Endodermal cell (in vitro differentiated cells): ENCODE measurements at regions not wholly inside any gene's neighbourhood (a gene's known extent, or its start where the extent isn't known, plus 50 kb on each side); places are given as distances from the start of the nearest gene placed in this dataset.

Experiments used
- DNase-seq: peaks from one replicate; pipeline ENCODE4 v3.0.0-alpha.2; 2017
- H3K27ac ChIP-seq: 2 replicates; pipeline ENCODE4 v1.5.1; 2013; ENCODE audit warnings: mild to moderate bottlenecking, low read depth, low read length, moderate library complexity
- H3K27me3 ChIP-seq: 2 replicates; pipeline ENCODE4 v1.6.1; 2013; ENCODE audit warnings: mild to moderate bottlenecking, low read length, moderate library complexity; ENCODE audit not compliant: insufficient read depth, control insufficient read depth, poor library complexity, severe bottlenecking
- H3K36me3 ChIP-seq: 2 replicates; pipeline ENCODE4 v1.7.0; 2013; ENCODE audit warnings: mild to moderate bottlenecking, low read length, moderate library complexity; ENCODE audit not compliant: control insufficient read depth, insufficient read depth
- H3K4me1 ChIP-seq: one replicate; pipeline ENCODE4 v1.7.0; 2013; ENCODE audit warnings: low read length; ENCODE audit not compliant: control insufficient read depth, insufficient read depth
- H3K4me3 ChIP-seq: 2 replicates; pipeline ENCODE4 v1.5.1; 2013; ENCODE audit warnings: mild to moderate bottlenecking, low read length, moderate library complexity
- H3K9ac ChIP-seq: 2 replicates; pipeline ENCODE4 v1.6.1; 2013; ENCODE audit warnings: mild to moderate bottlenecking, low read length, moderate library complexity; ENCODE audit not compliant: poor library complexity, severe bottlenecking; ENCODE audit errors: extremely low read depth
- H3K9me3 ChIP-seq: 2 replicates; pipeline ENCODE4 v1.6.1; 2013; ENCODE audit warnings: mild to moderate bottlenecking, low read length, moderate library complexity; ENCODE audit not compliant: control insufficient read depth
- H3K27ac Mint-ChIP-seq: 2 replicates; pipeline ENCODE4 v1.8.0; 2020; ENCODE audit warnings: mixed read lengths
- H3K27me3 Mint-ChIP-seq: 2 replicates; pipeline ENCODE4 v1.8.0; 2021; ENCODE audit warnings: mild to moderate bottlenecking, mixed read lengths; ENCODE audit not compliant: insufficient read depth
- H3K36me3 Mint-ChIP-seq: 2 replicates; pipeline ENCODE4 v1.8.0; 2020; ENCODE audit warnings: low read depth, mixed read lengths
- H3K4me1 Mint-ChIP-seq: 2 replicates; pipeline ENCODE4 v1.8.0; 2020; ENCODE audit warnings: mixed read lengths
- H3K4me3 Mint-ChIP-seq: 2 replicates; pipeline ENCODE4 v1.8.0; 2020; ENCODE audit warnings: mild to moderate bottlenecking, moderate library complexity, mixed read lengths
- H3K9me3 Mint-ChIP-seq: 2 replicates; pipeline ENCODE4 v1.8.0; 2020; ENCODE audit warnings: mild to moderate bottlenecking, mixed read lengths
- whole genome bisulfite sequencing, 2 experiments: methylation state at CpG; one replicate each; pipeline versions ENCODE4 v1.1.5 to v1.1.7; 2013; ENCODE audit warnings: missing lambda C conversion rate in 2 of 2, mixed read lengths in 1 of 2; ENCODE audit not compliant: insufficient coverage in 1 of 2, insufficient read length in 1 of 2; 5-methylcytosine and 5-hydroxymethylcytosine counted together
- TF ChIP-seq, protein P1 (sequence below): fragments of 200-600 bp; sonication (generic); conservative IDR thresholded peaks from 2 replicates; pipeline ENCODE4 v1.5.0; 2021; ENCODE audit warnings: antibody characterized with exemption, mild to moderate bottlenecking

DNA sequence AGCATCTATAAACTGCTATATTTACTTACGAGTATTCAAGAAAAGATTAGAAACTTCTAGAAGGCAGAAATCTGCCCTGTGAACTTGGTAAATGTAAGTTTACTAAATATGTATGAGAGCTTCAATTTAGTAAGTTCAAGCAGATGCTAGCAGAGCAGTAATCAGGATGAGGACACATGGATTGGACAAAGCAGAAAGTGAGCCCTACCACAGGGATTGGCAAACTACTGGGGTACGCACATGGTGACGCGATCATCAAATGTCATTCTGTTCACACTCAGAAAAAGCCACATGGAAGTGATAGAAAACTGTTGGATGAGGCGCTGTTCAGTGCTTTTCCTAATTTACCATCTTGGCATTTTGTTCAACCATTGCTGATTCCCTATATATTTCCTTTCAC, 360.2 kb upstream of the ZNF385D start:
- no peaks in the 10 kb centered on the region for H3K27me3 ChIP-seq
- TF ChIP-seq, protein P1, sequence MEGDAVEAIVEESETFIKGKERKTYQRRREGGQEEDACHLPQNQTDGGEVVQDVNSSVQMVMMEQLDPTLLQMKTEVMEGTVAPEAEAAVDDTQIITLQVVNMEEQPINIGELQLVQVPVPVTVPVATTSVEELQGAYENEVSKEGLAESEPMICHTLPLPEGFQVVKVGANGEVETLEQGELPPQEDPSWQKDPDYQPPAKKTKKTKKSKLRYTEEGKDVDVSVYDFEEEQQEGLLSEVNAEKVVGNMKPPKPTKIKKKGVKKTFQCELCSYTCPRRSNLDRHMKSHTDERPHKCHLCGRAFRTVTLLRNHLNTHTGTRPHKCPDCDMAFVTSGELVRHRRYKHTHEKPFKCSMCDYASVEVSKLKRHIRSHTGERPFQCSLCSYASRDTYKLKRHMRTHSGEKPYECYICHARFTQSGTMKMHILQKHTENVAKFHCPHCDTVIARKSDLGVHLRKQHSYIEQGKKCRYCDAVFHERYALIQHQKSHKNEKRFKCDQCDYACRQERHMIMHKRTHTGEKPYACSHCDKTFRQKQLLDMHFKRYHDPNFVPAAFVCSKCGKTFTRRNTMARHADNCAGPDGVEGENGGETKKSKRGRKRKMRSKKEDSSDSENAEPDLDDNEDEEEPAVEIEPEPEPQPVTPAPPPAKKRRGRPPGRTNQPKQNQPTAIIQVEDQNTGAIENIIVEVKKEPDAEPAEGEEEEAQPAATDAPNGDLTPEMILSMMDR, result no peak
- peaks cover 2% of the 10 kb centered on the region for H3K27me3 Mint-ChIP-seq
- no peaks in the 10 kb centered on the region for H3K9me3 ChIP-seq
- DNase-seq, result no peak
- H3K9me3 Mint-ChIP-seq, result no peaks in the 10 kb centered on the region
- no peaks in the 10 kb centered on the region for H3K4me1 ChIP-seq
- H3K4me3 Mint-ChIP-seq, result no peak overlapping the region
- 74 to 77% methylated on average over 5 of the region's 5 CpGs for whole genome bisulfite sequencing, 2 experiments
- no peak overlapping the region for H3K27ac ChIP-seq
- H3K27ac Mint-ChIP-seq, result no peak overlapping the region
- H3K9ac ChIP-seq, result no peak overlapping the region
- peaks cover 10% of the 10 kb centered on the region for H3K4me1 Mint-ChIP-seq
- no peak overlapping the region for H3K4me3 ChIP-seq
- H3K36me3 Mint-ChIP-seq, result no peaks in the 10 kb centered on the region
- H3K36me3 ChIP-seq, result no peaks in the 10 kb centered on the region

DNA sequence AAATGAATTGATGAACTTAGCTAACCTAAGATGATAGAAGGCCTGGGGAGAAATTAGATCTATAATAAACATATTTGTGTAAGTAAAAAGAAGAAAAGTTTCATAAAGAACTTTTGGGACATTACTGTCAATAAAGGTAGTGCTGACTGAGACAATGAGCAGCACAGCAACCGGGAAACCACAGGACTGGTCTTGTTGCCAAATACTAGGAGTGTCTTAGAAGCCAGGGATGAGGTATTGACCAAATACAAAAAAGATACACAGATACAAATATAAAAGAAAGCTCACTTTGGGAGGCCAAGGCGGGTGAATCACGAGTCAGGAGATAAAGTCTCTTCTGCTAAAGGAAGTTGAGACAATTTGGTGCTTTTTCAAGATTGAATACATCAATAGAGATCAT, 362.4 kb upstream of the ZNF385D start:
- peaks cover 12% of the 10 kb centered on the region for H3K4me1 Mint-ChIP-seq
- H3K9me3 Mint-ChIP-seq, result no peaks in the 10 kb centered on the region
- Histone ChIP-seq H3K4me3 (no peak overlapping the region), H3K9me3 (peaks cover 6% of the 10 kb centered on the region), H3K4me1 (no peaks in the 10 kb centered on the region), H3K36me3 (no peaks in the 10 kb centered on the region), H3K27me3 (no peaks in the 10 kb centered on the region), H3K9ac (no peak overlapping the region), H3K27ac (no peak overlapping the region)
- no peak overlapping the region for H3K27ac Mint-ChIP-seq
- no peak for DNase-seq
- H3K4me3 Mint-ChIP-seq, result no peak overlapping the region
- TF ChIP-seq, protein P1, result no peak
- WGBS, 2 experiments, result 95% methylated on average over 3 of the region's 3 CpGs; no CpG with 5 or more reads in 1 of the 2 experiments
- H3K36me3 Mint-ChIP-seq, result no peaks in the 10 kb centered on the region
- H3K27me3 Mint-ChIP-seq, result peaks cover 2% of the 10 kb centered on the region

DNA sequence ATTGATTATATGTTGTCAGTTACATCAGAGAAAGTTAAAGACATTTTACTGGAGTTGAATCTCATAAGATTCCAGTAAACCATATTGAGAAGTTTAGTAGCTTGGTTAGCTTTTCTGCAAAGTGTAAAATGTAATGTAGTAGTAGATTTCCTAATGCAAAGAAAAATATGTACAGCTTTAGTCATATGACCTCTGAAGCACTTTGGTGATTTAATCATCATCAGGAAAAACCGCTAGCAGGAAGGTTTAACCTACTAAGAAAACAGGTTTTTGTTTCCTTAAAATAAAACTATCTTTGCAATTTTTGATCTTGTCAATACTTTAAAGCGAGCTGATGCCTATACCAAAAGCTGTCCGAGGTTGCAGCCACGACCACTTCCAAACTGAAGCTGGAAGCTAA, 364.6 kb upstream of the ZNF385D start:
- H3K9me3 Mint-ChIP-seq, result no peaks in the 10 kb centered on the region
- no peaks in the 10 kb centered on the region for H3K4me1 ChIP-seq
- H3K36me3 Mint-ChIP-seq, result no peaks in the 10 kb centered on the region
- H3K4me3 Mint-ChIP-seq, result no peak overlapping the region
- no peaks in the 10 kb centered on the region for H3K36me3 ChIP-seq
- H3K4me3 ChIP-seq, result no peak overlapping the region
- H3K4me1 Mint-ChIP-seq, result peaks cover 17% of the 10 kb centered on the region
- no peak overlapping the region for H3K27ac ChIP-seq
- DNase-seq, result no peak
- H3K9ac ChIP-seq, result no peak overlapping the region
- no peaks in the 10 kb centered on the region for H3K27me3 ChIP-seq
- H3K27ac Mint-ChIP-seq, result no peak overlapping the region
- H3K27me3 Mint-ChIP-seq, result no peaks in the 10 kb centered on the region
- TF ChIP-seq, protein P1, result no peak
- peaks cover 12% of the 10 kb centered on the region for H3K9me3 ChIP-seq
- 95% methylated on average over 4 of the region's 4 CpGs for WGBS, 2 experiments
